ENCODE measurements at regions not wholly inside any gene's neighbourhood (a gene's known extent, or its start where the extent isn't known, plus 50 kb on each side); places are given as distances from the start of the nearest gene placed in this dataset.

DNA sequence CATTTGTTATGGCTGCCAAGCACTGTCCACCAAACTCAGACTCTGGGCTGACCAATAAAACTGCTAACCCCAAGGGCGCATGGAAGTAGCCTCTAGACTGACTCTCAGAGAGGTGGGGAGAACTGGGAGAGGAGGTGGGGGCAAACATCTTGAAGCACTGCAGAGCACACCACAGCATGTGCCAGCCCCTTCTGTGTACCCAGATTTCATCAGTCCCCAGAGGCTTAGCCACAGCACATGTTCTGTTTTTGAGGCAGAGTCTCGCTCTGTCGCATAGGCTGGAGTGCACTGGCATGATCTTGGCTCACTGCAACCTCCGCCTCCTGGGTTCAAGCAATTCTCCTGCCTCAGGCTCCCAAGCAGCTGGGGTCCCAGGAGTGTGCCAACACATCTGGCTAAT, 119.5 kb upstream of the SPATA12 start:
- TF ChIP-seq, protein P1, sequence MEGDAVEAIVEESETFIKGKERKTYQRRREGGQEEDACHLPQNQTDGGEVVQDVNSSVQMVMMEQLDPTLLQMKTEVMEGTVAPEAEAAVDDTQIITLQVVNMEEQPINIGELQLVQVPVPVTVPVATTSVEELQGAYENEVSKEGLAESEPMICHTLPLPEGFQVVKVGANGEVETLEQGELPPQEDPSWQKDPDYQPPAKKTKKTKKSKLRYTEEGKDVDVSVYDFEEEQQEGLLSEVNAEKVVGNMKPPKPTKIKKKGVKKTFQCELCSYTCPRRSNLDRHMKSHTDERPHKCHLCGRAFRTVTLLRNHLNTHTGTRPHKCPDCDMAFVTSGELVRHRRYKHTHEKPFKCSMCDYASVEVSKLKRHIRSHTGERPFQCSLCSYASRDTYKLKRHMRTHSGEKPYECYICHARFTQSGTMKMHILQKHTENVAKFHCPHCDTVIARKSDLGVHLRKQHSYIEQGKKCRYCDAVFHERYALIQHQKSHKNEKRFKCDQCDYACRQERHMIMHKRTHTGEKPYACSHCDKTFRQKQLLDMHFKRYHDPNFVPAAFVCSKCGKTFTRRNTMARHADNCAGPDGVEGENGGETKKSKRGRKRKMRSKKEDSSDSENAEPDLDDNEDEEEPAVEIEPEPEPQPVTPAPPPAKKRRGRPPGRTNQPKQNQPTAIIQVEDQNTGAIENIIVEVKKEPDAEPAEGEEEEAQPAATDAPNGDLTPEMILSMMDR (IDR thresholded peaks at IDR 0.05; ENCODE audit: low read length), result no peak
- no peak for TF ChIP-seq EZH2 (IDR thresholded peaks at IDR 0.05; ENCODE audit: borderline replicate concordance, low read length)
